ENCODE measurements at regions not wholly inside any gene's neighbourhood (a gene's known extent, or its start where the extent isn't known, plus 50 kb on each side); places are given as distances from the start of the nearest gene placed in this dataset.

- no peak for DNase-seq
These were observed 87.6 kb downstream of the ADRB2 start for GRCh38 chr5:148913985-148914431.

DNA sequence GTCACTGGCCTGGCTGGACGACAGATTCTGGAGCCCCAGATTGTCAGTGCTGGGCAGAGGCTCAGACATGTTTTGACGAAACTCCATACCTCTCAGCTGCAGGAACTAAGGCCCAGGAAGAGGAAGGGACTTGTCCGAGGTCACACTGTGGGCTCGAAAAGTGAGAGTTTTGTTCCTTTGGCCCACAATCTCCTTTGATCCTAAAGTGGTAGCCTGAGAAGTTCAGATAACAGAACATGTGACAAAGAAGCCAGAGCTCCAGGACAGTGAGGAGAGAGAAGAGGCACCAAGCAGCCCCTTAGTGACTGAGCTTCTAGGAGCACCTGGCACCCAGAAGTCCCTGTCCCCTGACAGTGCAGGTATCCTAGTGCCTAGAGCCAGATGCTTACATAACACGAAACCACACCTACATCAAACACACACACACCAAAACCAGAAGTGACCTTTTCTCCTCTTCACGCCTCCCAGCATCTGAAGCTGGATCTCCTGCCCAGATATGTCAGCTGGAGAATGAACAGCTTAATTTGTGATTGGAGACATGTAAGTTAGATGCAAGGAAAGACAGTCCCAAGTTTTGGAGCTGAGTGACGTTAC lies 88.9 kb downstream of the ADRB2 start:
- DNase-seq: no peak

GRCh38 chr5:148920646-148921288 lies 94.4 kb downstream of the ADRB2 start:
- no peak for DNase-seq

GRCh38 chr5:148921350-148921749 lies 94.9 kb downstream of the ADRB2 start:
- no peak for DNase-seq

DNA sequence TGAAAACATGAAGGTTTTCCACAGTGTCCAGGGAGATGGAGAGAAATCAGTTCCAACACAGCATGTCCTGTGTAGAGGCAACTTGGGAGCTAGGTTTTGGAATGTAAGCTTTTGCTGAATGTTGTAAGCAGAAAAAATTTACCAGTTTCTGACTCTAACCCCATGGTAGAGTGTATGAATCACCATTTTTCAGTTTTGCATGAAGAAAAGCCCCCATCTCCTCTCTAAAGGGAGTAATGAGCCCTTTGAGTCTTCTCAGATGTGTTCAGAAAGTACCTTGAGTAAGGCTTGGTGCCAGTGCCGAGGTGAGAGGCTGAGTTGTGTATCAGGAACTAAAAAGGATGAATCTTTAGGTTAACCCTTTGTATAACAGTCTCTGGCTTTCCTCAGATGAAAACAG lies 96.2 kb downstream of the ADRB2 start:
- peak in 1 of 2 experiments; percentile 10 for DNase-seq

DNA sequence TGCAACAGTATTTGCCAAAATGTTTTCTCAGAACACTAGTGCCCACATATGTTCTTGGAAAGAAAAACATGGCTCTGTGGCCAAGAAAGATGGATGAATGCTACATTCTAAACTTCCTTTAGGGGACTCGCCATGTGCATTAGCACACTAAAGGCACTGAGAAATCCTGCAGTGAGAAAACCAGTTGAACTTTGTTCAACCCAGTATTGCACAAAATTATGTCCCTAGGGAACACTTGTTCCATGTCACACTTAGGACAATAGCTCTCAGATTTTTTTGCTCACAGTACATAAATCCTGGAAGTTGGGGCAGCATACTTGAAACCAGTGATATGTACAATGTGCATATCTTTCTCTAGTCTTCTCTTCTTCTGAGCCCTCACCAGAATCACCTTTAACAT lies 96.6 kb downstream of the ADRB2 start:
- DNase-seq: no peak

GRCh38 chr5:148924817-148925216 lies 98.4 kb downstream of the ADRB2 start:
- DNase-seq: no peak

GRCh38 chr5:148926207-148926606 lies 99.8 kb downstream of the ADRB2 start:
- no peak for DNase-seq

DNA sequence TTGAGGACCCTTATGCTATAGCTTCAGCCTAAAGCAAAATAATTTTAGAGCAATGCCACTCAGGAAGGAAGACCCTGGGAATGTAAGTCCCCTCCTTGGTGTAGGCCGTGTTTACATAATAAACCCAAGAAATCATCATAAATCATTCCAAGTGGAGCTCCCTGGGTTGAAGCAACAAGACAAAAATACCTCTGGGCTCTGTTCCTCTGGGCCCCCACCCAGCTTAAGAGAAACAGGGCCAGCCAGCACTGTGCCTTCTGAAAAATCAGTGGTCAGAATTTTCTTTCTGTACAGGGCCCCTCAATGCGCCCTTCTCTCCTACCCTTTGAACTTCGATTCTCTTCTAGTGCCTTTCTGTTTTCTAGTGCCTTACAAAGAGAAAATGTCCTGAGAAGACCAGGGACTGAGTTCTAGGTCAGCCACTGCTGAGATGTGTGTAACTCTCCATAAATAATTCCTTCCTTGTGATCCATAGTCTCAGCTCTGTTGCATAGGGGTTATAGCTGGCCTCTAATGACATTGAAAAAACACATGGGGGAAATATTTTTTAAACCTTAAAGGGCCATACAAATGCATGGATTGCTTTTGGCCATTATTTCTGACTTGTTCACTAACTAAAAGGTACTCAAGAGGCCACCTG lies 101.0 kb downstream of the ADRB2 start:
- DNase-seq: no peak

DNA sequence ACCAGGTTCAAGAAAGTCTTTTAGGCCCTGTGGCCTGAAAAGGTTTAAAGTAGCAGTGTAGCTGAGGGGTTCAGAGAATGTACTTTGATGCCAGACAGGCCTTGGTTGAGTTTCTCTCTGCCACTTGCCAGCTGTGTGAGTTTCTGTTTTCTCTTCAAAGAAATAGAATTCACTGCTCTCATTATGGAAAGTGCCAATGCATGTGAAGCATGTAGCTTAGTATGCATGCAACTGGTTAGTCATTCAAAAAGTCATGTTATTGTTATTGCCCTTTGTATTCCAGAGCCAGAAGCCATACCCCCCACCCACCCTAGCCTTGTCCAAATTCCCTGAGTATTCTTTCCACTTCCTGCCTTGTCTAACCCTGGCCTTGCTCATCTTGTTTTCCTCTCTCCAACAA lies 101.7 kb downstream of the ADRB2 start:
- DNase-seq: no peak

DNA sequence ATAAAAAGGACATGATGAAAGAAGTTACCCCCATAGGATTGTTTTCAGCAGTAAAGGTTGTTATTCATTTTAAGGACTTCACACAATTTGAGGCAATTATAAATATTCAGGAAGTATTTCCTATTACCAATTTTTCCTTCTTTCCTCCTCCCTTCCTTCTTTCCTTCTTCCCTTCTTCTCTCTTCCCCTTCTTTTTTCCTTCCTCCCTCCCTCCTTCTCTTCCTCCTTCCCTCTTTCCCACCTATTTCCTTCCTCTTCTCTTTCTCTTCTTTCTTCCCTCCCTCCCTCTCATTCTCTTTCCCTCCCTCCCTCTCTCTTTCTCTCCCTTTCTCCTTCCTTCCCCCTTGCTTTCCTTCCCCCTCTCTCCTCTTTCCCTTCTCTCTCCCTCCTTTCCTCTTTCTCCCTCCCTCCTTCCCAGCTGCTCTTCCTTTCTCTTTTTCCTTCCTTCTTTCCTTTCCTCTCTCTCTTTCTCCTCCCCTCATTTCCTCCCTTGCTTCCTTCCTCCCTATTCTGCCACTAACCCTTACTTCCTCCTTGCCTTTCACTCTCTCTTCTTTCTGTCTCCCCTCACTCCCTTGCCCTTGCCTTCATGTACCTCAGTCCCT lies 105.1 kb downstream of the ADRB2 start:
- no peak for DNase-seq

DNA sequence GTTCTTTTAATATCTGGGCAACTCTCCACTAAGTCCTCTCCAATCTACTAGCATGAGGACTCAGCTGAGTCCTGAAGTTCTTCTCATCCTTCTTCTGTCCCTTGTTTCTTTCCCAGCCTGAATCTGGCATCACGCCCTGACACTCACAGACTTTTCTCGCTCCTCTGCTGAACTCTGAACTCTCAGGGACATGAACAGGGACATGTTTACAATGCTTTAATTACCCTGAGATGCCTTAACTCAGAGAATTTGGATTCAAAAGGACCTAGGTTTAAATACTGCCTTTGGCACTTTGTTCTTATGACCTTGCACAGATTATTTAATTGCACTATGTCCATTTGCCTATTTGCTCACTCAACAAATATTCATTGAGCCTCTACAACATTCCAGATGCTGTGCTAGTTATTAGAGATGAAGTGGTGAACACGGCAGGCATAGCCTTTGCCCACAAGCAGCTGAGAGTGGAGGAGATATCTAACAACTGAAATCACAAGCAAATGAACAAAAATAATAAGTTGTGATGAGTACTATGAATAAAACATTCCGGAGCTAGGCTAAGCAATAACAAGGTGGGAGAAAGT lies 106.0 kb downstream of the ADRB2 start:
- no peak for DNase-seq

DNA sequence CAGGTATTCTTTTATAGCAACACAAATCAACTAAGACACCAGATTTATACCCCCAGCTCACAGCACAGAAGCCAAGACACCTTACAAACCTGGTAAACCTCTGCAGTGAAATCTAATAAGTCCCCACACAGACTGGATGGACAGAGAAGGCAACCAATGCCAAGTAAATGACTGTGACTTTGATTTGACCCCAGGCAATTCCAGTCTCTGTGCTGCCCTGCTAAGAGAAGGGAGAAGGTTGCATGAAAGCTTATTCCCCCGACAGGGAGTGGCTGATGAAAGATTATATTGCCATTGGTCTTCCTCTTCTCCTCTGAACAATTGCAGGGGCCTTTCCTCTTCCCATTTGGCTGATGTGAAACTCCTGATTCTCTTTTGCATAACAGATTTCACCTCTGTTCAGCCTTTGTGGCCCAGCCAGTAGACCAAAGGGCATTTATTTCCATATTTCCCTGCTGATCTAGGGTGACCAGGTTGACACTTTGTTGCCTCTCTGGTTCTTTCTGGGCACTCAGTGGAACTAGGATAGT lies 107.6 kb downstream of the ADRB2 start:
- DNase-seq: no peak

- DNase-seq: no peak
These were observed 108.5 kb downstream of the ADRB2 start for GRCh38 chr5:148934895-148935400.

DNA sequence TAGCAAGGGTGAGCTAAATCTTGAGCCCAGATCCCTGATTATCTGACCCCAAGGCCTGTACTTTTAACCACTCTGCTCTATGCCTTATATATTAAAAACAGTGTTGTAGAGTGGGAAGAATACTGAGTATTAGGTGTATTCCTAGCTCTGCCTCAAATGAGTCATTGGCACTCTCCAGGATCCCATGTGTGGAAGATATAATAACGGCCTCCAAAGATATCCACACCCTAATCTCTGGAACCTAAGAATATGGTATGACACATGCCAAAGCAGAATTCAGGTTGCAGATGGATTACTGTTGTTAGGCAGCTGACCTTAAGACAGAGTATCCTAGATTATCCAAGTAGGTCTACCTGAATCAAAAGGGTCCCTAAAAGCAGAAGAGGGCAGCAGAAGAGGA lies 110.8 kb downstream of the ADRB2 start:
- DNase-seq: no peak

GRCh38 chr5:148937830-148938521 lies 111.6 kb downstream of the ADRB2 start:
- DNase-seq: no peak

GRCh38 chr5:148938522-148938882 lies 112.1 kb downstream of the ADRB2 start:
- no peak for DNase-seq

- no peak for DNase-seq
These were observed 113.3 kb downstream of the ADRB2 start for GRCh38 chr5:148939676-148940075.

- no peak for DNase-seq
These were observed 115.4 kb downstream of the ADRB2 start for GRCh38 chr5:148941810-148942209.

DNA sequence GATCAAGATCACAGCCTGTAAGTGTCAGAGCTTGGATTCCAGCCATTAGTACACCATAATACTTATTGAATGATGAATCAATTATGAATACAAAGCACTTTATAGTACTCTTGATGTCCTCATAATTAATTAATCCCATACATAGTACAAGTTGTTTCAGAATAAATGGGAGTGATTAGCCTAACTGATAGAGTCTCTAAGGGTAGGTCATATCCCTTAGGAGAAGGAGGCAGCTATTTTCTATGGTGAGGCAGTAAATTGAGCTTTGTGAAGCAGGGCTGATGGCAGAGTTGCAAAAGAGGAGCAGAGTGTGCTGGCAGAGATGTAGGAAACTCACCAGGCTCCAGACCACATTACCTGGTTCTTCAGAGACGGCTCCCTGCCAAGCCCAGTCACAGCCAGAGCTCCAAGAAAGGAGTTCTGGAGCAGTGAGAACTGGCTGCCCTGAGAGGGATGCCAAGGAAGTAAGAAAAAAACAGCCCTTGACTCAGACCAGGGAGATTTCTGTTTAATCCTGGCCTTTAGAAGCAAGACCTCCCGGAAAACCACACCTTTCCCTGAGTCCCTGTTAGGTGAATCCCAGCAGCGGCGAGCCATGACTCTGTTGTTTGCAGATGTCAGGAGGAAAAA lies 112.9 kb downstream of the SH3TC2 start:
- no peak for DNase-seq

GRCh38 chr5:148950471-148950863 lies 112.4 kb downstream of the SH3TC2 start:
- no peak for DNase-seq

DNA sequence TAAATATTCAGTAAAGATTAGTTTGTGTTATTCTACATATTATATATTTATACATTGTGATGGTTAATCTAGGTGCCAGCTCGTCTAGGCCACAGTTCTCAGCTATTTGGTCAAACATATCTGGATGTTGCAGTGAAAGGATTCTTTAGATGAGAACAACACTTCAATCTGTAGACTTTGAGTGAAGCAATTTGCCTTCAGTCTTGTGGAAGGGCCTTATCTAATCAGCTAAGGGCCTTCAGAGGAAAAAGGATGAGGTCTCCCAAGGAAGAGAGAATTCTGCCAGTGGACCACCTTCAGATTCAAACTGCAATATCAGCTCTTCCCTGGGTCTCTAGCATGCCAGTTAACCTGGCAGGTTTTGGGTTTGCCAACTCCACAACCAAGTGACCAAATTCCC lies 112.0 kb downstream of the SH3TC2 start:
- DNase-seq: no peak

All from activated CD4-positive, alpha-beta T cell treated with anti-CD3 and anti-CD28 coated beads, Interleukin-2, amount 50 U/mL, for 48 hours (primary cell).